ENCODE measurements at regions not wholly inside any gene's neighbourhood (a gene's known extent, or its start where the extent isn't known, plus 50 kb on each side); places are given as distances from the start of the nearest gene placed in this dataset.
"Not testable (repeated sequence)": the region's sequence is repeated elsewhere in the genome, so short reads cannot be mapped to it uniquely, and the experiment has no call there.

GRCh38 chr18:8932866-8933265 lies 169.6 kb upstream of the NDUFV2 start:
- no peaks in the 10 kb centered on the region for H3K9me3 ChIP-seq (ENCODE audit: control insufficient read depth, low read length)
- no peaks in the 10 kb centered on the region for H3K4me1 ChIP-seq (ENCODE audit: control insufficient read depth, insufficient read depth, low read length, poor library complexity, severe bottlenecking)
- DNase-seq, result no peak
- no peaks in the 10 kb centered on the region for H3K36me3 ChIP-seq (ENCODE audit: control insufficient read depth, insufficient read depth, low read length)
- no peak overlapping the region for H3K4me3 ChIP-seq (ENCODE audit: insufficient read depth, low read depth, low read length, poor library complexity, severe bottlenecking)
- H3K27me3 ChIP-seq (replicated peaks; ENCODE audit: control insufficient read depth, insufficient read depth, low read length, poor library complexity, severe bottlenecking), result no peaks in the 10 kb centered on the region
- H3K27ac ChIP-seq (ENCODE audit: insufficient read depth, low read length, poor library complexity, severe bottlenecking), result no peak overlapping the region

- no peaks in the 10 kb centered on the region for H3K36me3 ChIP-seq (ENCODE audit: control insufficient read depth, insufficient read depth, low read length)
- no peak overlapping the region for H3K4me3 ChIP-seq (ENCODE audit: insufficient read depth, low read depth, low read length, poor library complexity, severe bottlenecking)
- no peaks in the 10 kb centered on the region for H3K9me3 ChIP-seq (ENCODE audit: control insufficient read depth, low read length)
- H3K27me3 ChIP-seq (replicated peaks; ENCODE audit: control insufficient read depth, insufficient read depth, low read length, poor library complexity, severe bottlenecking), result no peaks in the 10 kb centered on the region
- no peak for DNase-seq
- no peaks in the 10 kb centered on the region for H3K4me1 ChIP-seq (ENCODE audit: control insufficient read depth, insufficient read depth, low read length, poor library complexity, severe bottlenecking)
- no peak overlapping the region for H3K27ac ChIP-seq (ENCODE audit: insufficient read depth, low read length, poor library complexity, severe bottlenecking)
Observed at GRCh38 chr18:8933714-8934284, 168.7 kb upstream of the NDUFV2 start.

- not testable (repeated sequence) for H3K4me3 ChIP-seq (ENCODE audit: insufficient read depth, low read depth, low read length, poor library complexity, severe bottlenecking); DNase-seq; H3K27ac ChIP-seq (ENCODE audit: insufficient read depth, low read length, poor library complexity, severe bottlenecking)
Observed at GRCh38 chr18:8935346-8935745, 167.2 kb upstream of the NDUFV2 start.

GRCh38 chr18:8936619-8937018 lies 165.9 kb upstream of the NDUFV2 start:
- H3K36me3 ChIP-seq (ENCODE audit: control insufficient read depth, insufficient read depth, low read length), result no peaks in the 10 kb centered on the region
- DNase-seq, result no peak
- H3K9me3 ChIP-seq (ENCODE audit: control insufficient read depth, low read length), result no peaks in the 10 kb centered on the region
- no peak overlapping the region for H3K4me3 ChIP-seq (ENCODE audit: insufficient read depth, low read depth, low read length, poor library complexity, severe bottlenecking)
- H3K27ac ChIP-seq (ENCODE audit: insufficient read depth, low read length, poor library complexity, severe bottlenecking), result no peak overlapping the region
- H3K4me1 ChIP-seq (ENCODE audit: control insufficient read depth, insufficient read depth, low read length, poor library complexity, severe bottlenecking), result no peaks in the 10 kb centered on the region
- H3K27me3 ChIP-seq (replicated peaks; ENCODE audit: control insufficient read depth, insufficient read depth, low read length, poor library complexity, severe bottlenecking), result no peaks in the 10 kb centered on the region

More at GRCh38 chr18:8935346-8935745, 167.2 kb upstream of the NDUFV2 start:
- not testable (repeated sequence) for H3K9me3 ChIP-seq (ENCODE audit: control insufficient read depth, low read length); H3K27me3 ChIP-seq (replicated peaks; ENCODE audit: control insufficient read depth, insufficient read depth, low read length, poor library complexity, severe bottlenecking); H3K36me3 ChIP-seq (ENCODE audit: control insufficient read depth, insufficient read depth, low read length); H3K4me1 ChIP-seq (ENCODE audit: control insufficient read depth, insufficient read depth, low read length, poor library complexity, severe bottlenecking)

GRCh38 chr18:8937160-8938094 lies 165.1 kb upstream of the NDUFV2 start:
- Histone ChIP-seq H3K36me3 (ENCODE audit: control insufficient read depth, insufficient read depth, low read length) (no peaks in the 10 kb centered on the region), H3K27me3 (replicated peaks; ENCODE audit: control insufficient read depth, insufficient read depth, low read length, poor library complexity, severe bottlenecking) (no peaks in the 10 kb centered on the region), H3K4me3 (ENCODE audit: insufficient read depth, low read depth, low read length, poor library complexity, severe bottlenecking) (no peak overlapping the region), H3K9me3 (ENCODE audit: control insufficient read depth, low read length) (no peaks in the 10 kb centered on the region), H3K4me1 (ENCODE audit: control insufficient read depth, insufficient read depth, low read length, poor library complexity, severe bottlenecking) (no peaks in the 10 kb centered on the region), H3K27ac (ENCODE audit: insufficient read depth, low read length, poor library complexity, severe bottlenecking) (no peak overlapping the region)
- DNase-seq, result no peak

- no peak overlapping the region for H3K27ac ChIP-seq (ENCODE audit: insufficient read depth, low read length, poor library complexity, severe bottlenecking)
- H3K4me3 ChIP-seq (ENCODE audit: insufficient read depth, low read depth, low read length, poor library complexity, severe bottlenecking), result no peak overlapping the region
- no peaks in the 10 kb centered on the region for H3K36me3 ChIP-seq (ENCODE audit: control insufficient read depth, insufficient read depth, low read length)
- no peak for DNase-seq
- H3K4me1 ChIP-seq (ENCODE audit: control insufficient read depth, insufficient read depth, low read length, poor library complexity, severe bottlenecking), result no peaks in the 10 kb centered on the region
- H3K9me3 ChIP-seq (ENCODE audit: control insufficient read depth, low read length), result no peaks in the 10 kb centered on the region
- H3K27me3 ChIP-seq (replicated peaks; ENCODE audit: control insufficient read depth, insufficient read depth, low read length, poor library complexity, severe bottlenecking), result no peaks in the 10 kb centered on the region
Observed at GRCh38 chr18:8938817-8939216, 163.7 kb upstream of the NDUFV2 start.

GRCh38 chr18:8942021-8942908 lies 160.2 kb upstream of the NDUFV2 start:
- no peak overlapping the region for H3K27ac ChIP-seq (ENCODE audit: insufficient read depth, low read length, poor library complexity, severe bottlenecking)
- no peaks in the 10 kb centered on the region for H3K9me3 ChIP-seq (ENCODE audit: control insufficient read depth, low read length)
- no peaks in the 10 kb centered on the region for H3K36me3 ChIP-seq (ENCODE audit: control insufficient read depth, insufficient read depth, low read length)
- H3K4me1 ChIP-seq (ENCODE audit: control insufficient read depth, insufficient read depth, low read length, poor library complexity, severe bottlenecking), result no peaks in the 10 kb centered on the region
- no peak for DNase-seq
- H3K27me3 ChIP-seq (replicated peaks; ENCODE audit: control insufficient read depth, insufficient read depth, low read length, poor library complexity, severe bottlenecking), result no peaks in the 10 kb centered on the region
- no peak overlapping the region for H3K4me3 ChIP-seq (ENCODE audit: insufficient read depth, low read depth, low read length, poor library complexity, severe bottlenecking)

- no peak for DNase-seq
- H3K9me3 ChIP-seq (ENCODE audit: control insufficient read depth, low read length), result no peaks in the 10 kb centered on the region
- no peaks in the 10 kb centered on the region for H3K4me1 ChIP-seq (ENCODE audit: control insufficient read depth, insufficient read depth, low read length, poor library complexity, severe bottlenecking)
- H3K27me3 ChIP-seq (replicated peaks; ENCODE audit: control insufficient read depth, insufficient read depth, low read length, poor library complexity, severe bottlenecking), result no peaks in the 10 kb centered on the region
- no peaks in the 10 kb centered on the region for H3K36me3 ChIP-seq (ENCODE audit: control insufficient read depth, insufficient read depth, low read length)
- no peak overlapping the region for H3K27ac ChIP-seq (ENCODE audit: insufficient read depth, low read length, poor library complexity, severe bottlenecking)
- no peak overlapping the region for H3K4me3 ChIP-seq (ENCODE audit: insufficient read depth, low read depth, low read length, poor library complexity, severe bottlenecking)
Observed at GRCh38 chr18:8942909-8943545, 159.5 kb upstream of the NDUFV2 start.

- H3K36me3 ChIP-seq (ENCODE audit: control insufficient read depth, insufficient read depth, low read length), result no peaks in the 10 kb centered on the region
- no peak overlapping the region for H3K4me3 ChIP-seq (ENCODE audit: insufficient read depth, low read depth, low read length, poor library complexity, severe bottlenecking)
- no peaks in the 10 kb centered on the region for H3K27me3 ChIP-seq (replicated peaks; ENCODE audit: control insufficient read depth, insufficient read depth, low read length, poor library complexity, severe bottlenecking)
- no peaks in the 10 kb centered on the region for H3K4me1 ChIP-seq (ENCODE audit: control insufficient read depth, insufficient read depth, low read length, poor library complexity, severe bottlenecking)
- DNase-seq, result no peak
- H3K27ac ChIP-seq (ENCODE audit: insufficient read depth, low read length, poor library complexity, severe bottlenecking), result no peak overlapping the region
- H3K9me3 ChIP-seq (ENCODE audit: control insufficient read depth, low read length), result no peaks in the 10 kb centered on the region
Observed at GRCh38 chr18:8943900-8944870, 158.3 kb upstream of the NDUFV2 start.
